Esophagus mucosa (tissue), 1 donor: ENCODE measurements at regions not wholly inside any gene's neighbourhood (a gene's known extent, or its start where the extent isn't known, plus 50 kb on each side); places are given as distances from the start of the nearest gene placed in this dataset.

Experiments used
- ATAC-seq: fragments of 200-7000 bp; cut with Tn5 transposase; one replicate; pipeline ENCODE4 v1.9.1; 2020
- donor health status: DM: yes; HTN: yes; CAD: no.

DNA sequence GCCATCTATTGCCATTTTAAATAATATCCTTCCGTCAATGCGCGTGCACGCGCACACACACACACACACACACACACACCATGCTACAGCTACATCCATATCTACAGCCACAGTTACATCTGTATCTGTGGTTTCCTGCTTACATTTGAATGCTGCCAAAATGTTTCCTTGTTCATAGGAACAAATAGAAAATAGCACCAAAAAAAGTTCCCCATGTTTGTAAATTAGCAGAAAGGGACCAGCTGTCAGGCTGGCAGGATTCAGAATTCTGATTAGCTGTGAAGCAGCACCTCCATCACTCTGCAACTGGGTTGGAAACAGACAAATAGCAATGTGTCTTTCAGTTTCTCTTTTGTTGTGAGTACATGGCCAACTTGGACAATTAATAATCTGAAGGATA, 601.5 kb downstream of the IRX1 start:
- no peak for ATAC-seq

GRCh38 chr5:4198461-4198860, 602.8 kb downstream of the IRX1 start:
- no peak for ATAC-seq

GRCh38 chr5:4199049-4199841, 603.6 kb downstream of the IRX1 start:
- no peak for ATAC-seq

GRCh38 chr5:4203146-4203545, 607.5 kb downstream of the IRX1 start:
- no peak for ATAC-seq

DNA sequence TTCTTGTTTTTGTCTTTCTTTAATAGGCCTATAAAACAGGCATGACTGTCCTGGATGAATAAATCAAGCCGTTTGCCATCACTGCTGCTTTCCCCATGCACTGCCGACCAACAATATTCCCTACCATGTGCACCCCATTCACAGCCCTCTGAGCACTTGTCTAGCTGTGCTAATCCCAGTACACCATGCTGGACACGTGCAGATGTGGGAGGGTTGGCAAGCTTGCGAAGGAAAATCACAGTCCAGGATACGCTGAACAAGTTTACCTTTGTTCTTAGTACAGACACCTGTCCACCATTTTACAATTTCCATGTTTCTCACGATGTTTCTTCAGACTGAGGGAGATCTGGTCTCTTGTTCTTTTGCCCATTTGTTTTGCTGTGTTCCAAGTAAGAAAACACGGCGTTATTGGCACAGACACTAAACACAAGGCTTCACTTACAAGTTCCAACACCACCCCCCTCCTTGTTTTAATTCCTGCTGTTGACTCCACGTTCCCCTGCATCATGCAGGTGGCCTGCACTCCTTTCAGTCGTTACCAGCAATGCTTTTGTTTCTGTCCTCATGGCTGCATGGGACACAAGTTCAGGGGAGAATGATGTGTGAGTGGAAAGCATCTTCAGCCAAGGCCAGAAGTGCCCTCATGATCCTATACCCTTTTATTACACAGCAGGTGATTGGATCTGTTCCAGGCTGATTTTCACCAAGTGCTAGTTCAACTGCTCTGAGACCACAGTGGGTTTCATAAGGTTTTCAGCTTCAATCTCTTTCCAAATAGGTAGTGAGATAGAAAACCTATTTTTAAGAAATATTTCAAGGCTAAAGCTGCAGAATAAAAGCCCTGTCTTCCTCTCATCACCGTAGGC, 608.9 kb downstream of the IRX1 start:
- ATAC-seq: no peak

DNA sequence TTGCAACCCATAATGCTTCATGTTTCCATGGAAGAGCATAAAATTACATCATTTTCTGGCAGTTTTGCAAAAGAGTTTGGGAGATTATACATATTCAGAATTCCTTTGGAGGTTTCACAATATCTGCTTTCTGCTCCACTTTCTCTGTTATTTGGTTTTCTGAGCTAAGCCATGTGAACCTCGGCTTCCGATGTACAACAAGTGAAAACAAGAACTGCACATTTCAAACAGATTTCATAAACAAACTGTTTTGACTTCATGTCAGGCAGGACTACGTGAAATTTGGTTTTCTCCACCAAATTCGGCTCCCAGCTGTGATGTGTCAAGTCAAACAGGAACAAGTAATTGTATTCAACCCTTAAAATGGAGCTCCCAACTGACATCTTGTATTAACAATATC, 609.8 kb downstream of the IRX1 start:
- ATAC-seq: no peak

GRCh38 chr5:4206127-4206526, 610.5 kb downstream of the IRX1 start:
- no peak for ATAC-seq

DNA sequence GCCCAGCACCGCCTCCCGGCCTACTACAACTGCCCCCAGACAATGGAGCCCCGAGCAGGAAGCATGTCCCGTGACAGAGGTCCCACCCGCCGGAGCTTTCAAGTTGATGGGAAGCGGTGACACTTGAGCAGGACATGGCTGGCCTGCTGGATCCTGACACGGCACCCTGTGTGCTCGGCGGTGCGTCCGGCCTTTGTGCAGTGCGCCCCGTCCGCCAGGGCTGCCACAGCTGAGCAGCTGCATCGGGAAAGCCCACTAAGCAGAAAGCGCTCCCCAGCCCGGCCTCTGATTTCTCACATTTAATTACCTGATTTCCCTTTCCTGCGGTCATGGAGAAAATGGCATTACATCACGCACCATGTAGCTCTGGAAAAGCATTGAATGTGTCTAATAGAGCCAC, 611.9 kb downstream of the IRX1 start:
- ATAC-seq: no peak

DNA sequence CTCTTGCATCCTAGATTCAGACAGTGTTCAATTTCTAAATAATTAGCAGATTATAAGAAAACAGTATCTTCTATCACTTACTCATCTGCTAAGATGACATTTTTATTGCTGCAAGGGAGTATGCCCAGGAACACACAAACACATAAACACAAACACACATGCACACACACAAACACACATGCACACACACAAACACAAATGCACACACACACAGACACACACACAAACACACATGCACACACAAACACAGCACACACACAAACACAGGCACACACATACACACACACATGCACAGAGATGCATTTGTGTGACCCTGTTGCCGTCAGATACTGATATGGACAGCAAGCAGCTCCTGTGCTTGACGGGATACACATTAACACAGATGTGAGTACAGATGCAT, 612.9 kb downstream of the IRX1 start:
- ATAC-seq: no peak

- ATAC-seq: no peak
Measured at GRCh38 chr5:4208996-4209395, 613.4 kb downstream of the IRX1 start.

- ATAC-seq: no peak
Measured at GRCh38 chr5:4212071-4212739, 616.6 kb downstream of the IRX1 start.

DNA sequence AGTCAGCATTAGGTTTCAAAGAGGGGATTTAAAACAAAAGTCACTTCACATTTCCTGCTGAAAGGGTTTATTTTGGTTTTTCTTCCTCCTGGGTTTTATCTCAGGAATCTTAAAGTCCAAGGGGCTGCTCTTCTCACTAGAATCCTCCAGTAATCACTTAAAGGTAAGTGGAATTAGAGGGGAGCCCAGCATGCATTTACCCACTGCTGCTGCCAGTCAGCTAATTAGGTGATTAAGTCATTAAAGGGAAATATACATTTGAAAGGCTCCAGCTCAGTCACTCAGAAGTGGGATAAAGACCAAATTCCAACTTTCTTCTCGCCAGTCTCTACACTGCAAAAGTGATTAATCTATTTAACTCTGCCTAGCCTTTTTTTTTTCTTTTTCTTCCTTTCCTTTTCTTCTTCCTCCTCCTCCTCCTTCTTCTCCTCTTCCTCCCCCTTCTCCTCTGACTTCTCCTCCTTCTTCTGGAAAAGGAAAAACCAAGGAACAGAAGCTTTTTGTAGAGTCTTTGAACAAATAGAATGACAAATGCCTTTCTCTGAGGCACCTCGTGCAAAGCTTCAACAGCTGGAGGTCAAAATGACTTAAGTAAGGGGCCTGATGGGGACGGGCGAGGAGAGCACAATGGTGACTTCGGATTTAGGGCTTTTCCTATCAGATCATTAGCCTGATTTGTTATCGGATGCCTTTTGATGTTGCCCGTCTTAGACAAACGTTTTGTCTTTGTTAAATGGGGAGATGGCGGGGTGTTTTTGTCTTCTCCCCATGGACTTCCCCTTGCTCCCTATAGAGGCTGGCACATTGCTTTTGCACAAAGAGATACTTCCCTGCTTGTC, 617.6 kb downstream of the IRX1 start:
- no peak for ATAC-seq

- no peak for ATAC-seq
Measured at GRCh38 chr5:4215143-4215542, 619.5 kb downstream of the IRX1 start.

GRCh38 chr5:4216142-4216541, 620.5 kb downstream of the IRX1 start:
- ATAC-seq: no peak

DNA sequence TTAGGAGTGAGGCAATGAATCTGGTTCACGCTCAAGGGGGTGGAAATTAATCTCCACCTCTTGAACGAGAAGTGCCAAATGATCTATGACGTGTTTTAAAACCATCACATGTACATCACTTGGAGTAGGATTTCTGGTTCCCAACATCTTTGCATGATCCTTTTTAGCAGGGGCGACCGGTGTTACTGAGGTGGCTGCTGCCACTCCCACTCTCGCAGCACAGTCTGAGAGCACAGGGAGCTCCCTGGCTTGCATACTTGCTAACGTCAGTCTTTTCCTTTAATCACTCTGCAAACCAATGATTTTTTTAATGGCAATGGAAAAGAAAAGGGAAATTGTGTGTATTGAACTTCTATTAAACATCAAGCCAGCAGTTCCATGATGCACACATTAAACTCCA, 624.4 kb downstream of the IRX1 start:
- ATAC-seq: no peak

DNA sequence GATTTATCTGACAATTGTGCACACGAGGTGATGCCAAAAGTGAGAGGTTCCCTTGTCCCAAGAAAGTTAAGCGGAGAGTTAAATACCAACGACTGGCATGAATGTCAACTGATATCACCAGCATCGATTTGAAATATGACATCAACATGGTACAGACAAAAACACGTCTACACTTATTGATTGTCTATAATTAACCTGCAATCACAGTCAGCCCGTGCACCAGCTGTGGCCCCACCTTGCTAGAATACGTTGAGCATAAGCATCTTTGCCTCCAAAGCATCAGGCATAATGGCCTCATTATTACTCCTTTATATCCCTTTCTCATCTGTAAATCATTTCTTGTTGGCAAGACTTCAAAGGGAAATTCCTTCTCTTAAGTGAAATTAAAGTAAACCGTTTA, 625.4 kb downstream of the IRX1 start:
- no peak for ATAC-seq

DNA sequence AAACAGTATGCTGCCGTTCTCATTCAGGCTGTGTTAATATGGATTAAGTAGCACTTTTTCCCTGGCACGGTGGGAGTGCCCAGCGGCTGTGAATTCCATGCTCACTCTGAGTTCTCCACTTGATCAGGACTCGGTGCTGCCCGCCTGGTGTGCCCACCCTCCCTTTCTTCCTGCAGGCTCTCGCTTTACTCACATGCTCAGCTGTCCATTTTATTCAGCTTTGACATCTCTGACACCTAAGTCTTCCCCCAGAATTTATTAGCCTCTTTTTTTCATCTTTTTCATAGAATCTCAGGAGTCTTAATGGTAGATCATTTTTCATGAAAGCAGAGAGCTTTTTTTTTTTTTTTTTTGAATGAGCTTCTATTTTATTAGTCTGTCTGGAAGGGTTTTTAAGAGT, 626.5 kb downstream of the IRX1 start:
- no peak for ATAC-seq

DNA sequence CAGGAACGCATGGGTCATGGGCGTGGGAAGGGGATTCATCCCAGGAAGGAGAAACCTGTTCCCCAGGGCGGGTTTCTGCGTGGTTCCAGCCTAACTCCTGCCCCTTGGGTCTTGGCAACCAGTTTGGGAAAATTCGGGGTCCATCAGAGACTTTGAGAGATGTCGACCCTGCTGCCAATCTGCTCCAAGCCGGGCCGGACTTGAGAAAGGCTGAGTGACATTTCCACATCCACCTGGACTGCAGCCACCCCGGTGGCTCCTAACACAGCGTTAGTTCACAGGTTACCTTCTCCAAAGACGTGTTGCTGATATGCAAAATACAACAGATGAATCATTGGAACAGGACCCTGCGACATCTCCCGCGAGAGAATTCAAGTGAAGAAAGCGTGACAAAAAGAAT, 627.2 kb downstream of the IRX1 start:
- no peak for ATAC-seq

DNA sequence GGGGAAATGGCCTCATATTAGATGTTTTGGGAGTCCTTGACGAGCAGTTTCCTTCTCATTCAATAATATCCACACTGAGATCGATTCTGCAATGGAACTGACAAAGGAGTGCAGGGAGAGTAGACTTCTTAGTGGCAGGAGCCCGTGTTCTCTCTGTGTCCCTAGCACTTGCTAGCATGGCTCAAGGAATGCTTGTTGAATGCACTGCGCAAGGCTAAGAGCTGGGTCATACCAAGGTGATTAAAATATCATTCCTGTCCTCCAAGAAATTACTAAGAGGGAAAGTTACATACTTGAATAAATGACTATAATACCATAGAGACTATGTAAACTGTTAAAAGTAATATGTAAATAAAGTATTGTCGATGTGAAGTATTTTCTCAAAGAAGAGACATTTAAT, 630.1 kb downstream of the IRX1 start:
- no peak for ATAC-seq

GRCh38 chr5:4226565-4226964, 630.9 kb downstream of the IRX1 start:
- no peak for ATAC-seq

- ATAC-seq: no peak
Measured at GRCh38 chr5:4228708-4229107, 633.1 kb downstream of the IRX1 start.
